ENCODE measurements at regions not wholly inside any gene's neighbourhood (a gene's known extent, or its start where the extent isn't known, plus 50 kb on each side); places are given as distances from the start of the nearest gene placed in this dataset.

- TF ChIP-seq ZNF274 (IDR thresholded peaks at IDR 0.05; ENCODE audit: low read depth, low read length) (no peak), YY1 (IDR thresholded peaks at IDR 0.05; ENCODE audit: insufficient read depth, insufficient read length) (no peak), SUZ12 (IDR thresholded peaks at IDR 0.05; ENCODE audit: extremely low read depth, insufficient read depth, insufficient read length) (no peak)
These were observed 500.1 kb downstream of the PCDH19 start for GRCh38 chrX:99909946-99910345.
